ENCODE measurements at regions not wholly inside any gene's neighbourhood (a gene's known extent, or its start where the extent isn't known, plus 50 kb on each side); places are given as distances from the start of the nearest gene placed in this dataset.

DNA sequence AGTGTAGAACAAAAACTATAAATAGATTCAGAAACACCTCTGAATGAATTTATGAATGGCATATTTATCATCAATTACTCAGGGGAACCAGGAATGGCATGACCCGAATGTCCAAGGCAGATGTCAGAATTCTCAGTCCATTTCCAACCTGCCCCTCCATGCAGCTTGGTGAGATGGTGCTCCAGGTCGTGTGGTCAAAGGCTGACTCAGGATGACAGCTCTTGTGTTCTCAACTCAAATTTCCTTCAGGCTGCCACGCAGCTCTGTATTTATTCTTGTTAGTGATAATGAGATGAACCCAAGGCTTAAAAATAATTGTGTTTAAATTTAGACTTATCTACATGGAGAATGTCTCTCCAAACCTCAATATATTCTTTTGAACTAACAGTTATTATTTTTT lies 146.9 kb downstream of the METTL4 start:
- no peak for DNase-seq (ENCODE audit: low spot score)

- DNase-seq (ENCODE audit: low spot score) = no peak
Observed at GRCh38 chr18:2425426-2426317, 145.6 kb downstream of the METTL4 start.

GRCh38 chr18:2430191-2430590 lies 141.1 kb downstream of the METTL4 start:
- no peak for DNase-seq (ENCODE audit: low spot score)

GRCh38 chr18:2431806-2432205 lies 139.5 kb downstream of the METTL4 start:
- no peak for DNase-seq (ENCODE audit: low spot score)

DNA sequence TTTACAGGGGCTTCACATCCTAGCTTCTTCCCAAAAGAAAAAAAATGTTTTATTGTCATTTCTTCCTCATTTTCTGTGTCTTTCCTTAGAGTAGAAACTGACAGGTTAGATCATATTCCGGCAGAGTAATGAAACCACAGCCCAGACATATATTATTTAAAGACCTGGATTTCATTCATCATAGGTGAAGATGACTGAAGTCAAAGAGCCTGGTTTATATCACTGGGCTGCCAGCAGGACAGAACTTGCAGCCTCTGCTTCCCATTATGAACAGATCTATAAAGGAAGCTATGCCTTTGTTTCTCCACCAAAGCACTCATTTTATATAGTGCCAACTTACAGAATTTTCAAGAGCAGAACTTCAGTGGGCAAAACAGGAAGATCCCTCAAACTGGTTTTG lies 137.9 kb downstream of the METTL4 start:
- no peak for DNase-seq (ENCODE audit: low spot score)

DNA sequence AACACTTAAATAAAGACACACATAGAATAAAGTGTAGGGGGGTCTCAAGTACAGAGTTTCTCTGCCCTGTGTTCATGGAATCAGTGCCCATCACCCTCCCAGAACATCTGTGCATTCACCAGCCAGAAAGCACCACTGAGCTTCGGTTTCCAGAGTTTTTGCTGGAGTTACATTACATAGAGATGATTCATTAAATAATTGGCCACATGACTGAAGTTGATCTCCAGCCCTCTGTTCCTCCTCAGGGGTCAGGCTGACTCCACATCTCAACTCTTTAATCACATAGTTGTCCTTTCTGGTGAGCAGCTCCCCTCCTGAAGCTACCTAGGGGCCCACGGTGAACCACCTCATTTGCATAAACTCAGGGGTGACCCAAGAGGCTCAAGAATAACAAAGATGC lies 129.8 kb downstream of the METTL4 start:
- no peak for DNase-seq (ENCODE audit: low spot score)

- DNase-seq (ENCODE audit: low spot score) = no peak
Observed at GRCh38 chr18:2442006-2442405, 129.3 kb downstream of the METTL4 start.

- DNase-seq (ENCODE audit: low spot score) = no peak
Observed at GRCh38 chr18:2442726-2443275, 128.5 kb downstream of the METTL4 start.

DNA sequence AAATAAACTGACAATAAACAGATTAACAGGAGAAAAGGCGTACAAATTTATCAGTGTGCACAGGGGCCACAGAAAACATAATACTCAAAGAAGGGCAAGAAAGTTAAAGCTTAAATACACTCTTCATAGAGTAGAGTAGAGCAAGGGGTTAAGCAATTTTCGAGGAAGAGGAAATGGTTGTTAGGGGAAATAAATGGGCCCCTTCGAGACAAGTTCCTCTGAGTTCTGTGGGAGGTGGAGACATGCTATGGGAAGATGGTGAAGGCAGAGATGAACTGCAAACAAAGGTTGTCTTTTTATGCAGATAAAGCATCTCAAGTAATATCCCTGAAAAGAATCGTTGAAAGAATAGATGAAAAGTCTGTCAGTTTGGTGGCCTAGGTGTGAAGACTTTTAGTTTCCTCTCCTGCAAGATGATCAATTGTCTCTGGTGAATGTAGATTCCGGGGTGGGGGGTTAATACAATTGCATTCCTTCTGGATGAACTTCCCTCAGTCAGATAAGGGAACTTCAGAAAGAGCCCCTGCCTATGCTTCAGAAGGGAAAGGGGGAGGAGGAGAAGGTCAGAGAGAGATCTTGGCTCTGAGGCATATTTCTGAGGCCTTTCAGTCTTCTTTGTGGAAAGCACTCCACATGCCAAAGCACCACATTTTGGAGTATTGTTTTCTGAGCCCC lies 127.0 kb downstream of the METTL4 start:
- no peak for DNase-seq (ENCODE audit: low spot score)

DNA sequence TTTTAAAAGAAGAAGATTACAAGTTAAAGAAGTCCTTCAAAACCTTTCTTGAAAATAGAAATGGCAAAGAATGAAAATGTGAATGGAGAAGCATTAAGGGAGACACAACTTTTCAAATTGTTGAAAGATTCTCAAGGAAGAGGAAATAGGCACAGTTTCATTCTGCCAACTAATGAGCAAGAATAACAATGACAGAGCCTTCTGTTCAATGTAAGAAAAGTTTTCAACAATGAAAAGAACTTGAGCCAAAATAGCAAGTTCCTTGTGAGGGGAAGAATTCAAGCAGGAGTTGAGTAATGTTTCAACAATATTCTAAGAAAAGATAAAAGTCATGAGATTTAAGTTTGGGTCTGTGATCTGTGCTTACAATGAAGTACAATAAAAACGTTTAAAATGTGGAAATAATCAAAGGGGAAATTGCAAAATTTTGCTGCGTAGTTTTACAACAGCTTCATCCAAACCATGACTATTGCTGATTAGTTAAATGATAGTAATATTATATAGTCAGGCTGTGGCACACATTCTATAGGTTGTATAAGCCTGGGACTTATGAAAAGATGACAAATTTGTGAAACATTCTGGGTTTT lies 122.6 kb downstream of the METTL4 start:
- no peak for DNase-seq (ENCODE audit: low spot score)

DNA sequence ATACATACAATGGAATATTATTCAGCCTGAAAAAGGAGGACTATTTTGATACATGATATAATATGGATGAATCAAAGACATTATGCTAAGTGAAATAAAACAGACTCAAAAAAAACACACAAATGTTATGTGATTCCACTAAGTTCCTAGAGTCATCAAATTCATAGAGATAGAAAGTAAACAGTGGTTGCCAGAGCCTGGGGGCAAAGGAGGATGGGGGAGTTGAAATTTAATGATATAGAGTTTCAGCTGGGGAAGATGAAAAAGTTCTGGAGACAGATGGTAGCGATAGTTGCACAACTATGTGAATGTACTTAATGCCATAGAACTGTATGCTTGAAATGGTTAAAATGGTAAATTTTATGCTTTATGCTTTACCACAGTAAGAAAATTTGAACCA lies 119.7 kb downstream of the METTL4 start:
- DNase-seq (ENCODE audit: low spot score) = no peak

GRCh38 chr18:2459886-2460285 lies 111.4 kb downstream of the METTL4 start:
- DNase-seq (ENCODE audit: low spot score) = no peak

- no peak for DNase-seq (ENCODE audit: low spot score)
Observed at GRCh38 chr18:2466978-2467377, 104.3 kb downstream of the METTL4 start.

- no peak for DNase-seq (ENCODE audit: low spot score)
Observed at GRCh38 chr18:2468051-2468450, 103.3 kb downstream of the METTL4 start.

- DNase-seq (ENCODE audit: low spot score) = no peak
Observed at GRCh38 chr18:2471523-2471922, 99.8 kb downstream of the METTL4 start.

- DNase-seq (ENCODE audit: low spot score) = no peak
Observed at GRCh38 chr18:2478662-2479061, 92.6 kb downstream of the METTL4 start.

- no peak for DNase-seq (ENCODE audit: low spot score)
Observed at GRCh38 chr18:2480536-2480935, 90.8 kb downstream of the METTL4 start.

- DNase-seq (ENCODE audit: low spot score) = no peak
Observed at GRCh38 chr18:2482706-2483475, 88.4 kb downstream of the METTL4 start.

- no peak for DNase-seq (ENCODE audit: low spot score)
Observed at GRCh38 chr18:2485983-2486382, 85.3 kb downstream of the METTL4 start.

DNA sequence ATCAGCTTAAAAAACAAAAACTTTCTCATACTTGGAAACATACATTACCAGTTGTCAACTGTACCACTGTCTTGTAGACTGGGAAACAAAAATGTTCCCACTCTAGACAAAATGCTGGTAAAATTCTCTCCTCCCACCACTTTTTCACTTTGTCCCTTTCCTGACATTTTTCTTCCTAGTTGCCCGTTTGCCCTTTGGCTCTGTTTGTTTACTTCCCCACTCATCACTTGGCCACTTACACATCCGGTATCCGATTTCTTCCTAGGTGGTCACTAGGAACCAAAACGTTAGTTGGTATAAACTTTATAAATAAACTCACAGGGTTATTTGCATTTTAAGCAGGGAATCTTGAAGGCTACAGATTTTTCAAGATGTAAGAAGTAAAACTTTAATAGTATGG lies 84.9 kb downstream of the METTL4 start:
- DNase-seq (ENCODE audit: low spot score) = no peak

Data from HuH-7.5 (cell line).